Type B pancreatic cell (in vitro differentiated cells): ENCODE measurements at regions not wholly inside any gene's neighbourhood (a gene's known extent, or its start where the extent isn't known, plus 50 kb on each side); places are given as distances from the start of the nearest gene placed in this dataset.

Experiments
- DNase-seq: peaks from one replicate; pipeline ENCODE4 v3.0.0; 2021; ENCODE audit warnings: mixed read lengths; ENCODE audit not compliant: unreplicated experiment; ENCODE audit errors: extremely low spot score
- H3K27ac Mint-ChIP-seq: 2 replicates; pipeline ENCODE4 v1.8.0; 2021; ENCODE audit warnings: mild to moderate bottlenecking, mixed read lengths
- H3K27me3 Mint-ChIP-seq: 2 replicates; pipeline ENCODE4 v1.8.0; 2021; ENCODE audit warnings: mixed read lengths
- H3K36me3 Mint-ChIP-seq: 2 replicates; pipeline ENCODE4 v1.8.0; 2021; ENCODE audit warnings: mixed read lengths
- H3K4me1 Mint-ChIP-seq: one replicate; pipeline ENCODE4 v1.8.0; 2021; ENCODE audit warnings: mixed read lengths; ENCODE audit not compliant: unreplicated experiment
- H3K4me3 Mint-ChIP-seq: 2 replicates; pipeline ENCODE4 v1.8.0; 2021; ENCODE audit warnings: mild to moderate bottlenecking, mixed read lengths
- H3K9me3 Mint-ChIP-seq: 2 replicates; pipeline ENCODE4 v1.8.0; 2021; ENCODE audit warnings: mixed read lengths
- CTCF ChIP-seq: fragments of 200-600 bp; sonication (generic); conservative IDR thresholded peaks from 2 replicates; pipeline ENCODE4 v1.5.0; 2021; ENCODE audit warnings: antibody characterized with exemption, mild to moderate bottlenecking

DNA sequence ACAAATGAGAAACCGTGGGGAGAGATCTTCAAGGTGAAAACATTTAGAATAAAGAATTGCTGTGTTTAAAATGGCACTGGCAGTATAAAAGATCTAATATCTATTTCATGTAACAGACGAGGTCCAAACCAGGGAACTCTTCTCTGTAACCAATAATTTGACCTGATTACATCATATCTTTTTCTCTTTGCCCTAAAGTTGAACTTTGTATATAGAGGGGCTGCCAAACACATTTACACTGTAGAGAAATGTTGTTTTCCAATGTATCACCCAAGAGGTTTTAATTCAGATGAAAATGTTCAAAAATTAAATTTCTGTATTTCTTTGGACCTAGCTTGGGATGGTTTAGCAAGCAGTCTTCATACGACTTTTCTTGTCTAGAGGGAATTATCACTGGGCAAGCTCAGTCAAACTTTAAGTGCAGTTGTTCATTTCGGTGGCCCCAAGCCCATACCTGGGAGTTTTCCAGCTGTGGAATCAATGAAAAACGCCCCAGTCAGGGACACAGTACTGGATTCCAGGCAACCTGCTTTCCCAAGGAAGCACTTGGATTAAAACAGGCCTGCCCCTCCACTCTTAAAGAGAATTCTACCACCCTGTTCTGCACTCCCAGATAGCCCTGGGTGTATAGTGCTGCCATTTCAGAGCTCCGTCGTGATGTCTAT, 208.5 kb upstream of the FN1 start:
- Mint-ChIP-seq H3K27ac (no peak overlapping the region), H3K9me3 (no peaks in the 10 kb centered on the region)
- TF ChIP-seq CTCF = no peak

GRCh38 chr2:215638687-215639086, 202.8 kb upstream of the FN1 start:
- Mint-ChIP-seq H3K27ac (no peak overlapping the region), H3K36me3 (no peaks in the 10 kb centered on the region), H3K9me3 (peaks cover 15% of the 10 kb centered on the region)

More for the DNA sequence above, 208.5 kb upstream of the FN1 start:
- no peak overlapping the region for H3K4me3 Mint-ChIP-seq
- H3K27me3 Mint-ChIP-seq = no peaks in the 10 kb centered on the region
- no peak for DNase-seq
- H3K4me1 Mint-ChIP-seq = no peaks in the 10 kb centered on the region
- H3K36me3 Mint-ChIP-seq = no peaks in the 10 kb centered on the region

DNA sequence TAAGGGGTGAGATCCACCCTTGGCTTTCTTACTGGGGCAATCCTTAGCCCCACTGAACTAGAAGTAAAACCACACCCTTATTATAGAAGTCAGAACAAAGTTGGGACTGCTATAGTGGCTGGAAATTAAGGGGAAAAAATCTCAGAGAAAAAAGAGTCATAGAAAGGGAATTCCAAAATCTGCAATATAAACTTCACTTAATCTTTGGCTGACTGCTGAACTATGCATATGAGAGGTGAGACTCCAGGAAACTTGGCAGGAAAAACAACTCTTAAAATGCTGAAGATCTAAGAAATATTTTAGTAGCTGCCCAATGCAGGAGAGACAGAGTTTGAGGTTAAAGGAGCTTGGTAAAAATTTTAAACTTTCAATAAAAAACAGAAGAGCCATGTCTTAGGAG, 201.8 kb upstream of the FN1 start:
- no peak for DNase-seq
- Mint-ChIP-seq H3K36me3 (no peaks in the 10 kb centered on the region), H3K9me3 (peaks cover 23% of the 10 kb centered on the region), H3K27ac (no peak overlapping the region), H3K27me3 (no peaks in the 10 kb centered on the region), H3K4me1 (no peaks in the 10 kb centered on the region), H3K4me3 (no peak overlapping the region)
- no peak for TF ChIP-seq CTCF

More at GRCh38 chr2:215638687-215639086, 202.8 kb upstream of the FN1 start:
- DNase-seq = no peak
- Mint-ChIP-seq H3K27me3 (no peaks in the 10 kb centered on the region), H3K4me1 (no peaks in the 10 kb centered on the region), H3K4me3 (no peak overlapping the region)
- no peak for TF ChIP-seq CTCF

- H3K4me3 Mint-ChIP-seq = no peak overlapping the region
- no peak for TF ChIP-seq CTCF
- DNase-seq = no peak
- H3K36me3 Mint-ChIP-seq = no peaks in the 10 kb centered on the region
- no peaks in the 10 kb centered on the region for H3K4me1 Mint-ChIP-seq
- H3K27me3 Mint-ChIP-seq = no peaks in the 10 kb centered on the region
- H3K9me3 Mint-ChIP-seq = peaks cover 29% of the 10 kb centered on the region
- no peak overlapping the region for H3K27ac Mint-ChIP-seq
Measured at GRCh38 chr2:215636816-215637215, 200.9 kb upstream of the FN1 start.

- Mint-ChIP-seq H3K27ac (no peak overlapping the region), H3K9me3 (peaks cover 29% of the 10 kb centered on the region), H3K36me3 (no peaks in the 10 kb centered on the region), H3K27me3 (no peaks in the 10 kb centered on the region), H3K4me3 (no peak overlapping the region), H3K4me1 (no peaks in the 10 kb centered on the region)
- no peak for TF ChIP-seq CTCF
- DNase-seq = no peak
Measured at GRCh38 chr2:215635788-215636139, 199.9 kb upstream of the FN1 start.
